GM21360 (cell line): ENCODE measurements at regions not wholly inside any gene's neighbourhood (a gene's known extent, or its start where the extent isn't known, plus 50 kb on each side); places are given as distances from the start of the nearest gene placed in this dataset.
"Not testable (repeated sequence)": the region's sequence is repeated elsewhere in the genome, so short reads cannot be mapped to it uniquely, and the experiment has no call there.

Source experiments
- ATAC-seq: cut with Tn5 transposase; IDR thresholded peaks from one replicate; pipeline ENCODE4 v1.9.1; 2021; ENCODE audit warnings: mild to moderate bottlenecking, moderate library complexity; ENCODE audit not compliant: unreplicated experiment

GRCh38 chr14:105926373-105927095, 400.2 kb downstream of the TMEM121 start:
- no peak for ATAC-seq

- no peak for ATAC-seq
Measured at GRCh38 chr14:105927096-105928060, 401.0 kb downstream of the TMEM121 start.

GRCh38 chr14:105928171-105929111, 402.1 kb downstream of the TMEM121 start:
- not testable (repeated sequence) for ATAC-seq

GRCh38 chr14:105929327-105930081, 403.1 kb downstream of the TMEM121 start:
- no peak for ATAC-seq

GRCh38 chr14:105930572-105930971, 404.2 kb downstream of the TMEM121 start:
- ATAC-seq = no peak

- no peak for ATAC-seq
Measured at GRCh38 chr14:105931808-105932483, 405.6 kb downstream of the TMEM121 start.

GRCh38 chr14:105933238-105933637, 406.9 kb downstream of the TMEM121 start:
- ATAC-seq = no peak

GRCh38 chr14:105935384-105935783, 409.0 kb downstream of the TMEM121 start:
- no peak for ATAC-seq

- ATAC-seq = no peak
Measured at GRCh38 chr14:105937253-105938054, 411.1 kb downstream of the TMEM121 start.

- ATAC-seq = no peak
Measured at GRCh38 chr14:105938055-105938863, 411.9 kb downstream of the TMEM121 start.

GRCh38 chr14:105938959-105939358, 412.6 kb downstream of the TMEM121 start:
- ATAC-seq = no peak

GRCh38 chr14:105939810-105940508, 413.6 kb downstream of the TMEM121 start:
- no peak for ATAC-seq

- no peak for ATAC-seq
Measured at GRCh38 chr14:105940534-105941225, 414.3 kb downstream of the TMEM121 start.

GRCh38 chr14:105941226-105942166, 415.1 kb downstream of the TMEM121 start:
- no peak for ATAC-seq

- ATAC-seq = not testable (repeated sequence)
Measured at GRCh38 chr14:105942725-105943124, 416.3 kb downstream of the TMEM121 start.
